ENCODE measurements at regions not wholly inside any gene's neighbourhood (a gene's known extent, or its start where the extent isn't known, plus 50 kb on each side); places are given as distances from the start of the nearest gene placed in this dataset.
"Not testable (repeated sequence)": the region's sequence is repeated elsewhere in the genome, so short reads cannot be mapped to it uniquely, and the experiment has no call there.

DNA sequence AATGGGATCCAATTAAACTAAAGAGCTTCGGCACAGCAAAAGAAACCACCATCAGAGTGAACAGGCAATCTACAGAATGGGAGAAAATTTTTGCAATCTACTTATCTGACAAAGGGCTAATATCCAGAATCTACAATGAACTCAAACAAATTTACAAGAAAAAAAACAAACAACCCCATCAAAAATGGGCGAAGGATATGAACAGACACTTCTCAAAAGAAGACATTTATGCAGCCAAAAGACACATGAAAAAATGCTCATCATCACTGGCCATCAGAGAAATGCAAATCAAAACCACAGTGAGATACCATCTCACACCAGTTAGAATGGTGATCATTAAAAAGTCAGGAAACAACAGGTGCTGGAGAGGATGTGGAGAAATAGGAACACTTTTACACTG lies 158.8 kb upstream of the VIPR2 start:
- TF ChIP-seq, protein P1, sequence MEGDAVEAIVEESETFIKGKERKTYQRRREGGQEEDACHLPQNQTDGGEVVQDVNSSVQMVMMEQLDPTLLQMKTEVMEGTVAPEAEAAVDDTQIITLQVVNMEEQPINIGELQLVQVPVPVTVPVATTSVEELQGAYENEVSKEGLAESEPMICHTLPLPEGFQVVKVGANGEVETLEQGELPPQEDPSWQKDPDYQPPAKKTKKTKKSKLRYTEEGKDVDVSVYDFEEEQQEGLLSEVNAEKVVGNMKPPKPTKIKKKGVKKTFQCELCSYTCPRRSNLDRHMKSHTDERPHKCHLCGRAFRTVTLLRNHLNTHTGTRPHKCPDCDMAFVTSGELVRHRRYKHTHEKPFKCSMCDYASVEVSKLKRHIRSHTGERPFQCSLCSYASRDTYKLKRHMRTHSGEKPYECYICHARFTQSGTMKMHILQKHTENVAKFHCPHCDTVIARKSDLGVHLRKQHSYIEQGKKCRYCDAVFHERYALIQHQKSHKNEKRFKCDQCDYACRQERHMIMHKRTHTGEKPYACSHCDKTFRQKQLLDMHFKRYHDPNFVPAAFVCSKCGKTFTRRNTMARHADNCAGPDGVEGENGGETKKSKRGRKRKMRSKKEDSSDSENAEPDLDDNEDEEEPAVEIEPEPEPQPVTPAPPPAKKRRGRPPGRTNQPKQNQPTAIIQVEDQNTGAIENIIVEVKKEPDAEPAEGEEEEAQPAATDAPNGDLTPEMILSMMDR (IDR thresholded peaks at IDR 0.05) = not testable (repeated sequence)
- TF ChIP-seq POLR2A (IDR thresholded peaks at IDR 0.05) = not testable (repeated sequence)

Measured in right lobe of liver (tissue), 4 donors.